ENCODE measurements at regions not wholly inside any gene's neighbourhood (a gene's known extent, or its start where the extent isn't known, plus 50 kb on each side); places are given as distances from the start of the nearest gene placed in this dataset.

- TF ChIP-seq EZH2 (IDR thresholded peaks at IDR 0.05; ENCODE audit: borderline replicate concordance, low read length) (no peak), CTCF (conservative IDR thresholded peaks at IDR 0.05 in 1 of 2, IDR thresholded peaks at IDR 0.05 in 1 of 2; ENCODE audit: extremely low read depth in 1 of 2, insufficient read depth in 1 of 2, low read depth in 1 of 2, low read length in 2 of 2) (no peak)
Measured at GRCh38 chr6:4563877-4564276, 212.3 kb upstream of the CDYL start.
